ENCODE measurements at regions not wholly inside any gene's neighbourhood (a gene's known extent, or its start where the extent isn't known, plus 50 kb on each side); places are given as distances from the start of the nearest gene placed in this dataset.

- H3K4me2 ChIP-seq (ENCODE audit: low read depth, low read length) = no peak overlapping the region
- H3K4me1 ChIP-seq (ENCODE audit: insufficient read depth, low read length) = peaks cover 10% of the 10 kb centered on the region
- POLR2A ChIA-PET = interaction anchor here (1.5 kb wide), 1 partner anchor 10 kb away, joined by 3 read pairs; no protein-coding TSS in a partner anchor
- BruUV-seq (replicated peaks) = TSS peak; percentile 87
- WGBS (ENCODE audit: low lambda C conversion rate) = 56% methylated on average over 6 of the region's 6 CpGs
- H2AFZ ChIP-seq (ENCODE audit: low read length) = peak overlapping the region; percentile 69
- no peaks in the 10 kb centered on the region for H3K79me2 ChIP-seq (ENCODE audit: insufficient read depth, low read length)
- H3K4me3 ChIP-seq (replicated peaks in 1 of 3; ENCODE audit: insufficient read depth in 1 of 3, low read depth in 2 of 3, low read length in 3 of 3) = no peak overlapping the region
- H3K27me3 ChIP-seq (ENCODE audit: control insufficient read depth in 1 of 2, insufficient read depth in 2 of 2, low read length in 2 of 2) = no peaks in the 10 kb centered on the region
- ATAC-seq = peak; percentile 94
- 0 out of 2 replicates have a peak, but pooled peaks cover 5% of the 10 kb centered on the region for H3K9me3 ChIP-seq (ENCODE audit: low read length)
- no peaks in the 10 kb centered on the region for H4K20me1 ChIP-seq (ENCODE audit: insufficient read depth, low read length)
- in situ Hi-C loops (cut with HindIII; ENCODE audit: extremely low pct_ligation_motif_present, low pct_unique_long_range_greater_than_20kb) (no loop called here), intact Hi-C loops (cut with micrococcal nuclease; ENCODE audit: unreplicated experiment) (loop anchor here (1.0 kb wide), 1 partner anchor 537 kb away; no protein-coding TSS in a partner anchor)
- DNase-seq (ENCODE audit: low spot score) = peak; percentile 68
- H3K36me3 ChIP-seq (replicated peaks in 1 of 2; ENCODE audit: control insufficient read depth in 1 of 2, insufficient read depth in 2 of 2, low read length in 2 of 2) = no peaks in the 10 kb centered on the region
- H3K27ac ChIP-seq (ENCODE audit: extremely low read length, insufficient read depth, low read length) = peak overlapping the region; percentile 52
- CTCF ChIA-PET (ENCODE audit: low intra/inter-chr PET ratio, low total read pairs) = no interaction called here
- no peak overlapping the region for H3K9ac ChIP-seq (ENCODE audit: insufficient read depth, low read depth, low read length)
- peak; percentile 56 for FAIRE-seq
- TF ChIP-seq THAP7 (CRISPR knock-in tag; IDR thresholded peaks at IDR 0.05) (no peak), ZNF574 (CRISPR knock-in tag; IDR thresholded peaks at IDR 0.05) (0 out of 2 replicates have a peak, but pooled peaks have one; percentile 37), ZNF710 (CRISPR knock-in tag; IDR thresholded peaks at IDR 0.05; ENCODE audit: borderline replicate concordance) (no peak), ZNF446 (CRISPR knock-in tag; IDR thresholded peaks at IDR 0.05) (no peak), NCOA2 (CRISPR knock-in tag; IDR thresholded peaks at IDR 0.05) (no peak), ZNF280D (CRISPR knock-in tag; IDR thresholded peaks at IDR 0.05) (0 out of 2 replicates have a peak, but pooled peaks have one; percentile 43), ZKSCAN5 (CRISPR knock-in tag; IDR thresholded peaks at IDR 0.05) (no peak), ZNF766 (CRISPR knock-in tag; IDR thresholded peaks at IDR 0.05; ENCODE audit: borderline replicate concordance) (0 out of 2 replicates have a peak, but pooled peaks have one; percentile 57), JDP2 (CRISPR knock-in tag; IDR thresholded peaks at IDR 0.05; ENCODE audit: borderline replicate concordance) (no peak), ZNF572 (CRISPR knock-in tag; IDR thresholded peaks at IDR 0.05) (no peak), ZNF451 (CRISPR knock-in tag; IDR thresholded peaks at IDR 0.05) (no peak), KDM2A (CRISPR knock-in tag; IDR thresholded peaks at IDR 0.05; ENCODE audit: borderline replicate concordance, low read depth) (0 out of 2 replicates have a peak, but pooled peaks have one; percentile 23), POLR2G (IDR thresholded peaks at IDR 0.05; ENCODE audit: low read depth, low read length) (no peak), RFX1 (IDR thresholded peaks at IDR 0.05) (no peak), TAF15 (IDR thresholded peaks at IDR 0.05; ENCODE audit: low read depth, low read length, poor library complexity, severe bottlenecking) (no peak)
These were observed 192.8 kb downstream of the MAP2K6 start for GRCh38 chr17:69607162-69607834.

Measured in HepG2 (cell line).